Central memory CD8-positive, alpha-beta T cell (primary cell): ENCODE measurements at regions not wholly inside any gene's neighbourhood (a gene's known extent, or its start where the extent isn't known, plus 50 kb on each side); places are given as distances from the start of the nearest gene placed in this dataset.

ENCODE experiments used
- ATAC-seq: fragments of 150-1000 bp; cut with Tn5 transposase; replicated peaks from 2 replicates; pipeline ENCODE4 v1.10.0; 2022; ENCODE audit warnings: mild to moderate bottlenecking, moderate FRiP score, moderate number of reproducible peaks; ENCODE audit not compliant: poor library complexity, severe bottlenecking; ENCODE audit errors: extremely low read depth
- DNase-seq, 2 donors: peaks; one replicate each; pipeline ENCODE4 v3.0.0; 2021; ENCODE audit warnings: low spot score in 2 of 2
- H3K27ac Mint-ChIP-seq: one replicate; pipeline ENCODE4 v1.8.0; 2022; ENCODE audit warnings: low read depth, mild to moderate bottlenecking, moderate library complexity, mixed read lengths
- H3K27me3 Mint-ChIP-seq: one replicate; pipeline ENCODE4 v1.8.0; 2022; ENCODE audit warnings: mixed read lengths
- H3K36me3 Mint-ChIP-seq: one replicate; pipeline ENCODE4 v1.8.0; 2022; ENCODE audit warnings: mild to moderate bottlenecking, moderate library complexity, mixed read lengths; ENCODE audit not compliant: insufficient read depth
- H3K4me1 Mint-ChIP-seq: one replicate; pipeline ENCODE4 v1.8.0; 2022; ENCODE audit warnings: mixed read lengths
- H3K4me3 Mint-ChIP-seq: one replicate; pipeline ENCODE4 v1.8.0; 2022; ENCODE audit warnings: mild to moderate bottlenecking, moderate library complexity, mixed read lengths
- H3K9me3 Mint-ChIP-seq: one replicate; pipeline ENCODE4 v1.8.0; 2022; ENCODE audit warnings: mixed read lengths

GRCh38 chr4:126776361-126776760 is 856.4 kb upstream of the INTU start:
- Mint-ChIP-seq H3K9me3 (peaks cover 15% of the 10 kb centered on the region), H3K27ac (no peak overlapping the region), H3K4me1 (no peaks in the 10 kb centered on the region), H3K27me3 (no peaks in the 10 kb centered on the region), H3K36me3 (no peaks in the 10 kb centered on the region), H3K4me3 (no peak overlapping the region)
- DNase-seq (no peak), ATAC-seq (no peak)

- Mint-ChIP-seq H3K27me3 (no peaks in the 10 kb centered on the region), H3K4me3 (no peak overlapping the region), H3K4me1 (no peaks in the 10 kb centered on the region), H3K27ac (no peak overlapping the region), H3K36me3 (no peaks in the 10 kb centered on the region), H3K9me3 (peaks cover 15% of the 10 kb centered on the region)
- DNase-seq = no peak
- no peak for ATAC-seq
Observed at GRCh38 chr4:126777649-126778048, 855.1 kb upstream of the INTU start.

GRCh38 chr4:126778348-126778747 is 854.4 kb upstream of the INTU start:
- Mint-ChIP-seq H3K4me1 (no peaks in the 10 kb centered on the region), H3K9me3 (peaks cover 15% of the 10 kb centered on the region), H3K36me3 (no peaks in the 10 kb centered on the region), H3K4me3 (no peak overlapping the region), H3K27me3 (no peaks in the 10 kb centered on the region), H3K27ac (no peak overlapping the region)
- no peak for ATAC-seq
- no peak for DNase-seq

- Mint-ChIP-seq H3K36me3 (no peaks in the 10 kb centered on the region), H3K4me1 (no peaks in the 10 kb centered on the region), H3K4me3 (no peak overlapping the region), H3K9me3 (peaks cover 15% of the 10 kb centered on the region), H3K27ac (no peak overlapping the region), H3K27me3 (no peaks in the 10 kb centered on the region)
- DNase-seq (no peak), ATAC-seq (no peak)
Observed at GRCh38 chr4:126779001-126779400, 853.8 kb upstream of the INTU start.

- Mint-ChIP-seq H3K36me3 (no peaks in the 10 kb centered on the region), H3K4me1 (no peaks in the 10 kb centered on the region), H3K27ac (no peak overlapping the region), H3K4me3 (no peak overlapping the region), H3K27me3 (no peaks in the 10 kb centered on the region), H3K9me3 (peaks cover 15% of the 10 kb centered on the region)
- ATAC-seq (no peak), DNase-seq (no peak)
Observed at GRCh38 chr4:126779436-126780166, 853.2 kb upstream of the INTU start.

GRCh38 chr4:126783191-126783590 is 849.6 kb upstream of the INTU start:
- no peak for DNase-seq
- no peak for ATAC-seq
- H3K27ac Mint-ChIP-seq = no peak overlapping the region
- peaks cover 7% of the 10 kb centered on the region for H3K9me3 Mint-ChIP-seq
- no peaks in the 10 kb centered on the region for H3K36me3 Mint-ChIP-seq
- no peaks in the 10 kb centered on the region for H3K4me1 Mint-ChIP-seq
- no peak overlapping the region for H3K4me3 Mint-ChIP-seq
- H3K27me3 Mint-ChIP-seq = no peaks in the 10 kb centered on the region

GRCh38 chr4:126784966-126785580 is 847.7 kb upstream of the INTU start:
- Mint-ChIP-seq H3K4me1 (no peaks in the 10 kb centered on the region), H3K4me3 (no peak overlapping the region), H3K27me3 (no peaks in the 10 kb centered on the region), H3K27ac (no peak overlapping the region), H3K9me3 (peaks cover 4% of the 10 kb centered on the region), H3K36me3 (no peaks in the 10 kb centered on the region)
- ATAC-seq (no peak), DNase-seq (no peak)

- Mint-ChIP-seq H3K36me3 (no peaks in the 10 kb centered on the region), H3K9me3 (peaks cover 13% of the 10 kb centered on the region), H3K27ac (no peak overlapping the region), H3K27me3 (no peaks in the 10 kb centered on the region), H3K4me1 (no peaks in the 10 kb centered on the region), H3K4me3 (no peak overlapping the region)
- no peak for DNase-seq
- no peak for ATAC-seq
Observed at GRCh38 chr4:126790633-126791032, 842.1 kb upstream of the INTU start.

- no peaks in the 10 kb centered on the region for H3K4me1 Mint-ChIP-seq
- H3K27me3 Mint-ChIP-seq = no peaks in the 10 kb centered on the region
- peaks cover 14% of the 10 kb centered on the region for H3K9me3 Mint-ChIP-seq
- no peaks in the 10 kb centered on the region for H3K36me3 Mint-ChIP-seq
- ATAC-seq = no peak
- no peak for DNase-seq
- H3K4me3 Mint-ChIP-seq = no peak overlapping the region
- no peak overlapping the region for H3K27ac Mint-ChIP-seq
Observed at GRCh38 chr4:126794363-126794762, 838.4 kb upstream of the INTU start.

GRCh38 chr4:126798214-126798613 is 834.5 kb upstream of the INTU start:
- Mint-ChIP-seq H3K9me3 (peaks cover 9% of the 10 kb centered on the region), H3K27me3 (no peaks in the 10 kb centered on the region), H3K4me3 (no peak overlapping the region), H3K27ac (no peak overlapping the region), H3K4me1 (no peaks in the 10 kb centered on the region), H3K36me3 (no peaks in the 10 kb centered on the region)
- DNase-seq (no peak), ATAC-seq (no peak)

GRCh38 chr4:126799416-126799815 is 833.3 kb upstream of the INTU start:
- Mint-ChIP-seq H3K27ac (no peak overlapping the region), H3K36me3 (no peaks in the 10 kb centered on the region), H3K27me3 (no peaks in the 10 kb centered on the region), H3K4me1 (no peaks in the 10 kb centered on the region), H3K9me3 (peaks cover 15% of the 10 kb centered on the region), H3K4me3 (no peak overlapping the region)
- no peak for ATAC-seq
- no peak for DNase-seq

GRCh38 chr4:126799971-126800574 is 832.7 kb upstream of the INTU start:
- ATAC-seq = no peak
- H3K4me1 Mint-ChIP-seq = no peaks in the 10 kb centered on the region
- H3K27me3 Mint-ChIP-seq = no peaks in the 10 kb centered on the region
- no peak overlapping the region for H3K27ac Mint-ChIP-seq
- H3K4me3 Mint-ChIP-seq = no peak overlapping the region
- DNase-seq = no peak
- H3K36me3 Mint-ChIP-seq = no peaks in the 10 kb centered on the region
- H3K9me3 Mint-ChIP-seq = peaks cover 16% of the 10 kb centered on the region

GRCh38 chr4:126800575-126801141 is 832.1 kb upstream of the INTU start:
- ATAC-seq (no peak), DNase-seq (no peak)
- Mint-ChIP-seq H3K27me3 (no peaks in the 10 kb centered on the region), H3K36me3 (no peaks in the 10 kb centered on the region), H3K4me3 (no peak overlapping the region), H3K27ac (no peak overlapping the region), H3K9me3 (peaks cover 19% of the 10 kb centered on the region), H3K4me1 (no peaks in the 10 kb centered on the region)
